ENCODE measurements at regions not wholly inside any gene's neighbourhood (a gene's known extent, or its start where the extent isn't known, plus 50 kb on each side); places are given as distances from the start of the nearest gene placed in this dataset.

- Histone ChIP-seq H4K5ac (ENCODE audit: insufficient read length, low read depth, low read length) (no peak overlapping the region), H3K14ac (ENCODE audit: insufficient read length) (no peak overlapping the region), H4K8ac (ENCODE audit: extremely low read depth, insufficient read depth, low read length) (no peak overlapping the region), H3K36me3 (ENCODE audit: control insufficient read depth in 2 of 4, insufficient read depth in 4 of 4, low read length in 3 of 4) (no peaks in the 10 kb centered on the region), H3K27me3 (replicated peaks in 1 of 4; ENCODE audit: control insufficient read depth in 3 of 4, extremely low read depth in 1 of 4, insufficient read depth in 3 of 4, low read length in 3 of 4) (no peaks in the 10 kb centered on the region), H3K27ac (ENCODE audit: low read depth, low read length) (no peak overlapping the region), H2AFZ (ENCODE audit: low read length) (no peak overlapping the region), H3K18ac (ENCODE audit: extremely low read depth, low read length) (no peak overlapping the region), H3K56ac (replicated peaks; ENCODE audit: insufficient read length, low read depth, low read length) (no peak overlapping the region), H3K23me2 (ENCODE audit: low read depth, low read length) (no peaks in the 10 kb centered on the region), H2BK120ac (replicated peaks; ENCODE audit: low read depth, low read length) (no peak overlapping the region), H2BK15ac (ENCODE audit: low read length) (no peak overlapping the region), H3K4me2 (ENCODE audit: insufficient read depth in 1 of 2, low read depth in 2 of 2, low read length in 2 of 2) (no peak overlapping the region), H3K9me3 (ENCODE audit: insufficient read depth in 2 of 2, low read depth in 1 of 2, low read length in 1 of 2) (no peaks in the 10 kb centered on the region), H4K91ac (replicated peaks; ENCODE audit: insufficient read length, low read length) (no peak overlapping the region), H3K23ac (ENCODE audit: insufficient read length) (no peak overlapping the region), H4K20me1 (replicated peaks in 1 of 2; ENCODE audit: control insufficient read depth in 1 of 2, insufficient read depth in 2 of 2, low read length in 2 of 2) (no peaks in the 10 kb centered on the region), H2BK12ac (ENCODE audit: low read depth, low read length) (no peak overlapping the region), H3K4ac (replicated peaks; ENCODE audit: insufficient read length, low read depth, low read length) (no peak overlapping the region), H3K9ac (replicated peaks in 1 of 4; ENCODE audit: extremely low read depth in 1 of 4, low read depth in 3 of 4, low read length in 3 of 4) (no peak overlapping the region), H3K79me1 (ENCODE audit: low read depth, low read length) (no peaks in the 10 kb centered on the region), H2BK20ac (ENCODE audit: low read length) (no peak overlapping the region), H3K4me1 (replicated peaks in 1 of 4; ENCODE audit: control insufficient read depth in 3 of 4, insufficient read depth in 4 of 4, low read length in 3 of 4) (no peaks in the 10 kb centered on the region), H2AK5ac (ENCODE audit: low read depth, low read length) (no peak overlapping the region), H3K4me3 (ENCODE audit: extremely low read depth in 1 of 4, insufficient read depth in 2 of 4, low read depth in 3 of 4, low read length in 4 of 4) (no peak overlapping the region), H2BK5ac (ENCODE audit: low read depth, low read length) (no peak overlapping the region), H3K79me2 (ENCODE audit: control insufficient read depth in 1 of 2, insufficient read depth in 2 of 2, low read length in 2 of 2) (no peaks in the 10 kb centered on the region)
- CTCF ChIA-PET (ENCODE audit: partially characterized antibody), result no interaction called here
- TF ChIP-seq NRF1 (IDR thresholded peaks at IDR 0.05; ENCODE audit: low read depth, low read length), result no peak
- TF ChIP-seq ZNF274 (IDR thresholded peaks at IDR 0.05; ENCODE audit: borderline replicate concordance, extremely low read depth, low read length), result no peak
- TF ChIP-seq EGR1 (IDR thresholded peaks at IDR 0.05; ENCODE audit: borderline replicate concordance, low read depth, low read length), result no peak
- POLR2A ChIA-PET (ENCODE audit: partially characterized antibody), result interaction anchor here (0.7 kb wide), 1 partner anchor 340 kb away, joined by 3 read pairs; no protein-coding TSS in a partner anchor
- 89% methylated on average over 8 of the region's 8 CpGs; no CpG with 5 or more reads in 1 of the 2 experiments for WGBS, 2 experiments (ENCODE audit: extremely low coverage in 1 of 2, insufficient coverage in 1 of 2, insufficient read length in 1 of 2, insufficient replicate concordance in 2 of 2, low coverage in 1 of 2, low lambda C conversion rate in 2 of 2, missing lambda C conversion rate in 1 of 2)
- no peak for DNase-seq (ENCODE audit: low read depth in 1 of 2, low spot score in 2 of 2)
- no peak for FAIRE-seq
Measured at GRCh38 chr16:65201511-65201910, 79.6 kb upstream of the CDH11 start.

All from H1 (cell line).